ENCODE measurements at regions not wholly inside any gene's neighbourhood (a gene's known extent, or its start where the extent isn't known, plus 50 kb on each side); places are given as distances from the start of the nearest gene placed in this dataset.
"Not testable (repeated sequence)": the region's sequence is repeated elsewhere in the genome, so short reads cannot be mapped to it uniquely, and the experiment has no call there.

DNA sequence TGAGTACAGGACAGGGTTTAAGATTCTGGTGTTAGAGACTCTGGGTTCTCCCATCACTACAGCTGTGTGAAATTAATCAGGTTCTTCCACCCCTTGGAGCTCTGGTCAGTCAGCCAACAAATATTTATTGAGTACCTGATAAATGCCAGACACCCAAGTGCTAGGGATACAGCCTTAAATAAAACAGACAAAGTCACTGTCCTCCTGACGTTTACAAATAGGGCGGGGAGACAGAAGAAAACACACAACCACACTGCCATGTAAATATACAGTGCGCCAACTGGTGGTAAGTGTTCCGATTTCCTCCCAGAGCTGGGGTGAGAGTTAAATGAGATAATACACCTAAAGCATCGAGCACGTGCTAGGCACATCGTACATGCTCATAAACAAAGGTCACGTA is 121.0 kb downstream of the COPRS start:
- Histone ChIP-seq H3K9me2 (replicated peaks; ENCODE audit: insufficient read depth) (no peaks in the 10 kb centered on the region), H3K27ac (no peak overlapping the region), H2AFZ (no peak overlapping the region), H3K27me3 (no peaks in the 10 kb centered on the region), H3K4me1 (ENCODE audit: insufficient read depth) (peaks cover 4% of the 10 kb centered on the region), H3K4me3 (no peak overlapping the region), H3K9me3 (ENCODE audit: low read depth) (no peaks in the 10 kb centered on the region), H3K79me2 (no peaks in the 10 kb centered on the region), H3K36me3 (replicated peaks; ENCODE audit: insufficient read depth, low read depth) (no peaks in the 10 kb centered on the region), H4K20me1 (ENCODE audit: insufficient read depth, poor library complexity, severe bottlenecking) (no peaks in the 10 kb centered on the region), H3K4me2 (no peak overlapping the region)
- TF ChIP-seq EZH2phosphoT487 (IDR thresholded peaks at IDR 0.05; ENCODE audit: low read depth, severe bottlenecking, unreplicated experiment), result no peak
- no peak for TF ChIP-seq EZH2 (IDR thresholded peaks at IDR 0.05; ENCODE audit: borderline replicate concordance)
- TF ChIP-seq, protein P1, sequence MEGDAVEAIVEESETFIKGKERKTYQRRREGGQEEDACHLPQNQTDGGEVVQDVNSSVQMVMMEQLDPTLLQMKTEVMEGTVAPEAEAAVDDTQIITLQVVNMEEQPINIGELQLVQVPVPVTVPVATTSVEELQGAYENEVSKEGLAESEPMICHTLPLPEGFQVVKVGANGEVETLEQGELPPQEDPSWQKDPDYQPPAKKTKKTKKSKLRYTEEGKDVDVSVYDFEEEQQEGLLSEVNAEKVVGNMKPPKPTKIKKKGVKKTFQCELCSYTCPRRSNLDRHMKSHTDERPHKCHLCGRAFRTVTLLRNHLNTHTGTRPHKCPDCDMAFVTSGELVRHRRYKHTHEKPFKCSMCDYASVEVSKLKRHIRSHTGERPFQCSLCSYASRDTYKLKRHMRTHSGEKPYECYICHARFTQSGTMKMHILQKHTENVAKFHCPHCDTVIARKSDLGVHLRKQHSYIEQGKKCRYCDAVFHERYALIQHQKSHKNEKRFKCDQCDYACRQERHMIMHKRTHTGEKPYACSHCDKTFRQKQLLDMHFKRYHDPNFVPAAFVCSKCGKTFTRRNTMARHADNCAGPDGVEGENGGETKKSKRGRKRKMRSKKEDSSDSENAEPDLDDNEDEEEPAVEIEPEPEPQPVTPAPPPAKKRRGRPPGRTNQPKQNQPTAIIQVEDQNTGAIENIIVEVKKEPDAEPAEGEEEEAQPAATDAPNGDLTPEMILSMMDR (IDR thresholded peaks at IDR 0.05; ENCODE audit: poor library complexity), result no peak
- DNase-seq (ENCODE audit: low spot score), result no peak
- WGBS (ENCODE audit: low lambda C conversion rate, missing lambda C conversion rate), result 62% methylated on average over 8 of the region's 8 CpGs

DNA sequence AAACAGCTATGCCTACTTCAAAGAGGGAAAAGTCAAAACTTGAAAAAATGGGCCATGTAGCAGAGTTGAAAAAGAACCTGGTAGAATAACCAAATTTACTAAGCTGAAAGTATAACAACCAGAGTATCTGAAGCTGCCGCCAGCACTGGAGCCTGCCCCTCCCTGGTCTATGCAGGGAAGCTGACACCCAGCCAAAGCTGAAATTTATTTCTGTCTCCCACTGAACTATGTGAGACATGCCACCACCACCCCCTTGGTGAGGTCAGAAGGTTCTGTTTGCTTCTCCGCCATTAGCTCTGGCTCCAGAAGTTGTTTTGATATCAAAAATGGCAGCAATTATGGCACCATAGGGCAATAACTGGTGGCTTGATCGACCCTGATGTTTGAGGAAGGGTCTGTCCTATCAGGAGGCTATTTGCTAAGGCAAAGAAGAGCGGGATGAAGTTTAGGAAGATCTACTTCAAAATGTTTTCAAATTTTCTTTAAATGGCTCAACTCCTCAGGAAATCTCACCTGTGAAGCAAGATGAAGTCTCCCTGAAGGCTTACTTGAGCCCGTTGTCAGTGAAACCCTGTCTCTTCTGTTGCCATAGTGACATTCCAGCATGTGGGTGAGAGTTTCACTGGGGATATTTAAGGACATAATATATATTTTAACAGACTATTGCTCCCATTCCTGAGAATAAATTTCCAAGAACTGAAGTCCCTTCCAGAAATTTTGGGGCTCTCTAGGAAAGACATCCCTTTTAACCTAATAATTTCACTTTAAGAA is 122.0 kb downstream of the COPRS start:
- DNase-seq (ENCODE audit: low spot score), result no peak
- H2AFZ ChIP-seq, result no peak overlapping the region
- no peaks in the 10 kb centered on the region for H3K79me2 ChIP-seq
- no peak overlapping the region for H3K4me2 ChIP-seq
- H3K36me3 ChIP-seq (replicated peaks; ENCODE audit: insufficient read depth, low read depth), result no peaks in the 10 kb centered on the region
- H3K9me3 ChIP-seq (ENCODE audit: low read depth), result no peaks in the 10 kb centered on the region
- H3K27ac ChIP-seq, result no peak overlapping the region
- WGBS (ENCODE audit: low lambda C conversion rate, missing lambda C conversion rate), result 76% methylated on average over 5 of the region's 5 CpGs
- no peak for TF ChIP-seq EZH2phosphoT487 (IDR thresholded peaks at IDR 0.05; ENCODE audit: low read depth, severe bottlenecking, unreplicated experiment)
- TF ChIP-seq, protein P1 (IDR thresholded peaks at IDR 0.05; ENCODE audit: poor library complexity), result no peak
- no peaks in the 10 kb centered on the region for H3K27me3 ChIP-seq
- no peak overlapping the region for H3K4me3 ChIP-seq
- no peaks in the 10 kb centered on the region for H3K9me2 ChIP-seq (replicated peaks; ENCODE audit: insufficient read depth)
- peaks cover 4% of the 10 kb centered on the region for H3K4me1 ChIP-seq (ENCODE audit: insufficient read depth)
- no peaks in the 10 kb centered on the region for H4K20me1 ChIP-seq (ENCODE audit: insufficient read depth, poor library complexity, severe bottlenecking)

- 72% methylated on average over 6 of the region's 7 CpGs for WGBS (ENCODE audit: low lambda C conversion rate, missing lambda C conversion rate)
- no peak for DNase-seq (ENCODE audit: low spot score)
- no peaks in the 10 kb centered on the region for H3K9me3 ChIP-seq (ENCODE audit: low read depth)
- H3K36me3 ChIP-seq (replicated peaks; ENCODE audit: insufficient read depth, low read depth), result no peaks in the 10 kb centered on the region
- no peak overlapping the region for H2AFZ ChIP-seq
- H3K27ac ChIP-seq, result no peak overlapping the region
- no peaks in the 10 kb centered on the region for H3K9me2 ChIP-seq (replicated peaks; ENCODE audit: insufficient read depth)
- H3K4me3 ChIP-seq, result no peak overlapping the region
- no peak overlapping the region for H3K4me2 ChIP-seq
- no peaks in the 10 kb centered on the region for H3K79me2 ChIP-seq
- H3K4me1 ChIP-seq (ENCODE audit: insufficient read depth), result no peaks in the 10 kb centered on the region
- H4K20me1 ChIP-seq (ENCODE audit: insufficient read depth, poor library complexity, severe bottlenecking), result no peaks in the 10 kb centered on the region
- TF ChIP-seq EZH2 (IDR thresholded peaks at IDR 0.05; ENCODE audit: borderline replicate concordance) (no peak), EZH2phosphoT487 (IDR thresholded peaks at IDR 0.05; ENCODE audit: low read depth, severe bottlenecking, unreplicated experiment) (no peak)
- TF ChIP-seq, protein P1 (IDR thresholded peaks at IDR 0.05; ENCODE audit: poor library complexity), result no peak
- no peaks in the 10 kb centered on the region for H3K27me3 ChIP-seq
Observed at GRCh38 chr17:31733326-31733725, 125.7 kb downstream of the COPRS start.

DNA sequence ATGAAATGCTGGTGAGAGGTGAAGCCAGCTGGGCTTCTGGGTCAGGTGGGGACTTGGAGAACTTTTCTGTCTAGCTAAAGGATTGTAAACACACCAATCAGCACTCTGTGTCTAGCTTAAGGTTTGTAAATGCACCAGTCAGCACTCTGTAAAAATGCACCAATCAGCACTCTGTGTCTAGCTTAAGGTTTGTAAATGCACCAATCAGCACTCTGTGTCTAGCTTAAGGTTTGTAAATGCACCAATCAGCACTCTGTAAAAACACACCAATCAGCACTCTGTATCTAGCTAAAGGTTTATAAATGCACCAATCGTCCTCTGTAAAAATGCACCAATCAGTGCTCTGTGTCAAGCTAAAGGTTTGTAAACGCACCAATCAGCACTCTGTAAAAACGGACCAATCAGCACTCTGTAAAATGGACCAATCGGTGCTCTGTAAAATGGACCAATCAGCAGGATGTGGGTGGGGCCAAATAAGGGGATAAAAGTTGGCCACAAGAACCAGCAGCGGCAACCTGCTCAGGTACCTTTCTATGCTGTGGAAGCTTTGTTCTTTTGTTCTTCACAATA is 127.4 kb downstream of the COPRS start:
- not testable (repeated sequence) for H3K79me2 ChIP-seq; H3K27ac ChIP-seq; DNase-seq (ENCODE audit: low spot score); H3K4me2 ChIP-seq; H3K36me3 ChIP-seq (replicated peaks; ENCODE audit: insufficient read depth, low read depth); H2AFZ ChIP-seq; H3K9me3 ChIP-seq (ENCODE audit: low read depth); H3K9me2 ChIP-seq (replicated peaks; ENCODE audit: insufficient read depth); H3K4me3 ChIP-seq; H3K27me3 ChIP-seq; H3K4me1 ChIP-seq (ENCODE audit: insufficient read depth); H4K20me1 ChIP-seq (ENCODE audit: insufficient read depth, poor library complexity, severe bottlenecking)
- 97% methylated on average over 5 of the region's 5 CpGs for WGBS (ENCODE audit: low lambda C conversion rate, missing lambda C conversion rate)

Data from hepatocyte (in vitro differentiated cells).